ENCODE measurements at regions not wholly inside any gene's neighbourhood (a gene's known extent, or its start where the extent isn't known, plus 50 kb on each side); places are given as distances from the start of the nearest gene placed in this dataset.

DNA sequence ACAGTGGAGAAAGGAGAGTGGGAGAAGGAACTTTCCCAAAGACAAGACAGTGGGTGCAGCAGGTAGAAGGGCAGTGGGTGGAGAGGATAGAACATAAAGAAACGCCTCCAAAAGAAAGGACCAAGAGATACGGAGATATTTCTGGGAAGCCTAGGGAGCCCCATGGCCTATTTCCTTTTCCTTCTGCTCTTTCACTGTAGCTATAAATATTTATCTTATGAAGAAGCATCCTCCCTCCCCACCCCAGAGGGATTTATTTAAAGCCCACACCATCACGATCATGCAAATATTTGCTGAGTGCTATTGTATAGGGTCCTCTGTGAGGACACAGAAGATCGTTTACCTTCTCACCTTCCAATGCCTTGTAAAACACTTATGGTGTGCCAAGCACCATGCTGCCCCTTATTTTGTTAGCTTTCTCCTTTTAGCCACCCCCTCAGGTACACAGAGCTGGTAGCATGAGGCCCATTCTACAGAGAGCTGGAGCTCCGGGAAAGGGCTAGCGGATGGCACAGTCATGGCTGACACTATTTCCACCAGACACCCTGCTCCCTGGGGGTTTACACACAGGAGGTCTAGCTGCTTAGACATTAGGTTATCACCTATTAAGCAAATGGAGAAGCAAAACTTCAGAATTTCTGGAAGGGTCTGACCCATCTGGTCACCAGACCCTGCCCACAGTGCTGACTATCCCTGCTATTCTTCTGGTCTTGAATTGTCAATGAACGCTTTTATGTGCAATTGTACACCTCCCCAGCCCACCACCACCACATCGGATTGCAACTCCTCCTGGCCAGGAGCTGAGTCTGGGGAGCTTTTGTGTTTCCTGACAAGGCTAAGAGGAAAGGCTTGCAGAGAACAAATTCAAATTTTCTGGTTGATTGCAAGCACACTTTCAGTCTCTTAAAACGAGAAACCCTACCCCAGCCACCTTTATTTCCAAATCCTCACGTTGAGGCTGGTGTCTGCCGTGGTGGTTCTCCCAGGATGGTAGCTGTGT lies 91.8 kb upstream of the KLF7 start:
- TF ChIP-seq, protein P1, sequence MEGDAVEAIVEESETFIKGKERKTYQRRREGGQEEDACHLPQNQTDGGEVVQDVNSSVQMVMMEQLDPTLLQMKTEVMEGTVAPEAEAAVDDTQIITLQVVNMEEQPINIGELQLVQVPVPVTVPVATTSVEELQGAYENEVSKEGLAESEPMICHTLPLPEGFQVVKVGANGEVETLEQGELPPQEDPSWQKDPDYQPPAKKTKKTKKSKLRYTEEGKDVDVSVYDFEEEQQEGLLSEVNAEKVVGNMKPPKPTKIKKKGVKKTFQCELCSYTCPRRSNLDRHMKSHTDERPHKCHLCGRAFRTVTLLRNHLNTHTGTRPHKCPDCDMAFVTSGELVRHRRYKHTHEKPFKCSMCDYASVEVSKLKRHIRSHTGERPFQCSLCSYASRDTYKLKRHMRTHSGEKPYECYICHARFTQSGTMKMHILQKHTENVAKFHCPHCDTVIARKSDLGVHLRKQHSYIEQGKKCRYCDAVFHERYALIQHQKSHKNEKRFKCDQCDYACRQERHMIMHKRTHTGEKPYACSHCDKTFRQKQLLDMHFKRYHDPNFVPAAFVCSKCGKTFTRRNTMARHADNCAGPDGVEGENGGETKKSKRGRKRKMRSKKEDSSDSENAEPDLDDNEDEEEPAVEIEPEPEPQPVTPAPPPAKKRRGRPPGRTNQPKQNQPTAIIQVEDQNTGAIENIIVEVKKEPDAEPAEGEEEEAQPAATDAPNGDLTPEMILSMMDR (conservative IDR thresholded peaks at IDR 0.05; ENCODE audit: low read length), result no peak
- TF ChIP-seq EZH2phosphoT487 (IDR thresholded peaks at IDR 0.05; ENCODE audit: borderline replicate concordance), result no peak

All from Loucy (cell line).